Common myeloid progenitor, CD34-positive (primary cell): ENCODE measurements at regions not wholly inside any gene's neighbourhood (a gene's known extent, or its start where the extent isn't known, plus 50 kb on each side); places are given as distances from the start of the nearest gene placed in this dataset.
"Not testable (repeated sequence)": the region's sequence is repeated elsewhere in the genome, so short reads cannot be mapped to it uniquely, and the experiment has no call there.

Source experiments
- CTCF ChIA-PET: fragments of 350-600 bp; sonication (Branson Sonifier 250); formaldehyde crosslinking; loops from one replicate; lab custom pipeline; 2021; ENCODE audit warnings: antibody characterized with exemption; lab: Charles Lee
- POLR2A ChIA-PET: fragments of 350-600 bp; sonication (Branson Sonifier 250); formaldehyde crosslinking; loops from one replicate; lab custom pipeline; 2021; ENCODE audit warnings: antibody characterized with exemption; lab: Charles Lee
- DNase-seq, 3 donors: peaks; one replicate each; pipeline versions ENCODE4 v3.0.0 to v3.0.0-alpha.2; 2013
- H3K27ac ChIP-seq, 2 experiments: 1 replicate in 1 of 2; 2 replicates in 1 of 2; pipeline ENCODE4 v1.7.0; 2013; ENCODE audit warnings: inconsistent platforms in 2 of 2, low read length in 2 of 2, mild to moderate bottlenecking in 2 of 2, low read depth in 1 of 2, moderate library complexity in 1 of 2; ENCODE audit not compliant: severe bottlenecking in 2 of 2, insufficient read depth in 1 of 2, poor library complexity in 1 of 2
- H3K27me3 ChIP-seq, 5 experiments: replicated peaks in 2 of 5; 1 replicate in 3 of 5; 2 replicates in 2 of 5; pipeline versions ENCODE4 v1.6.1 to v1.7.0; 2013; ENCODE audit warnings: low read length in 4 of 5, mild to moderate bottlenecking in 2 of 5, moderate library complexity in 2 of 5, inconsistent platforms in 1 of 5; ENCODE audit not compliant: insufficient read depth in 5 of 5, control insufficient read depth in 4 of 5
- H3K36me3 ChIP-seq, 4 experiments: 1 replicate in 2 of 4; 2 replicates in 2 of 4; pipeline versions ENCODE4 v1.6.1 to v1.7.0; 2013; ENCODE audit warnings: low read length in 3 of 4, control low read depth in 1 of 4, mild to moderate bottlenecking in 1 of 4; ENCODE audit not compliant: control insufficient read depth in 4 of 4, insufficient read depth in 4 of 4
- H3K4me1 ChIP-seq, 4 experiments: 1 replicate in 3 of 4; 2 replicates in 1 of 4; pipeline versions ENCODE4 v1.6.1 to v1.7.1; 2013; ENCODE audit warnings: low read length in 3 of 4, mild to moderate bottlenecking in 3 of 4, control low read depth in 1 of 4, inconsistent platforms in 1 of 4, moderate library complexity in 1 of 4; ENCODE audit not compliant: control insufficient read depth in 4 of 4, insufficient read depth in 4 of 4; ENCODE audit errors: control extremely low read depth in 1 of 4
- H3K4me3 ChIP-seq, 7 experiments: 1 replicate in 4 of 7; 2 replicates in 3 of 7; pipeline versions ENCODE4 v1.5.1 to v1.7.0; 2013; ENCODE audit warnings: mild to moderate bottlenecking in 7 of 7, low read length in 6 of 7, moderate library complexity in 6 of 7, inconsistent platforms in 2 of 7, low read depth in 2 of 7, control low read depth in 1 of 7; ENCODE audit not compliant: insufficient read depth in 4 of 7, control insufficient read depth in 1 of 7; ENCODE audit errors: extremely low read depth in 1 of 7
- H3K9me3 ChIP-seq, 5 experiments: 1 replicate in 4 of 5; 2 replicates in 1 of 5; pipeline versions ENCODE4 v1.6.1 to v1.7.1; 2013; ENCODE audit warnings: low read length in 4 of 5, mild to moderate bottlenecking in 2 of 5, inconsistent platforms in 1 of 5, low read depth in 1 of 5, moderate library complexity in 1 of 5; ENCODE audit not compliant: control insufficient read depth in 4 of 5, insufficient read depth in 2 of 5; ENCODE audit errors: control extremely low read depth in 1 of 5
- WGBS: methylation state at CpG from one replicate; pipeline ENCODE4 v1.1.5; 2013; ENCODE audit not compliant: insufficient coverage; 5-methylcytosine and 5-hydroxymethylcytosine counted together

DNA sequence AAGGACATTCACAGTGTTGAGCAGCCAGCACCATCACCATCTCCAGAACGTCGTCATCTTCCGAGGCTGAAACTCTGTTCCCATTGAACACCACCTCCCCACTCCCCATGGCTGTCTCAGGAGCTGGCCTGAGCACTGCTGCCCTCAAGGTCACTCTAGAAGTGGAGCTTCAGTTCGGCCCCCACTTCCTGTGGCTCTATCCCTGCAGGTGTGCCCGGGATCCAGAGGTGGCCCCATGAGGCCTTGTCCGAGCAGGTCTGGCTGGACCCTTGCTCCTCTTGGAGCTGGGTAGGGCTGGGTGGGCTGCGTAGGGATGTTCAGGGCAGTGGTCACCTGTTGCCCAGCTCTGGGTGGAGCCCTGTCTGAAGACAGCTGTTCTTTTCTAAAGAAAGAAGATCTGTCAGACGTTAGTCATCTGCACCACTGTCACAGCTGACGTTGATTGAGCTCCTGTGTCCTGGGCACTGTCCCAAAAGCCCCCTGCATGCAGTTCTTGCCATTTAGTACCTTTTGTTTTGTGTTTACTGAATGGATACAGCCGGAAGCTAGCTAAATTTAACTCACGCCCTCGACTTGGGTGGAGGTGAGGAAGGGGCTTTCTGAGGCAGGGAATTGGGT lies 75.5 kb upstream of the CLDN5 start:
- DNase-seq: no peak
- H3K27me3 ChIP-seq: no peaks in the 10 kb centered on the region
- H3K4me3 ChIP-seq: no peak overlapping the region
- H3K36me3 ChIP-seq: no peaks in the 10 kb centered on the region
- 86% methylated on average over 12 of the region's 12 CpGs for WGBS
- CTCF ChIA-PET: interaction anchor here (0.7 to 1.5 kb wide), 3 partner anchors 11 to 30 kb away, joined by 3 to 4 read pairs (median 4); no protein-coding TSS in a partner anchor
- peaks cover 0 to 5% (median 0%) of the 10 kb centered on the region in 4 experiments for H3K4me1 ChIP-seq
- H3K9me3 ChIP-seq: peaks cover 0 to 4% (median 0%) of the 10 kb centered on the region in 5 experiments
- H3K27ac ChIP-seq: no peak overlapping the region
- POLR2A ChIA-PET: no interaction called here

DNA sequence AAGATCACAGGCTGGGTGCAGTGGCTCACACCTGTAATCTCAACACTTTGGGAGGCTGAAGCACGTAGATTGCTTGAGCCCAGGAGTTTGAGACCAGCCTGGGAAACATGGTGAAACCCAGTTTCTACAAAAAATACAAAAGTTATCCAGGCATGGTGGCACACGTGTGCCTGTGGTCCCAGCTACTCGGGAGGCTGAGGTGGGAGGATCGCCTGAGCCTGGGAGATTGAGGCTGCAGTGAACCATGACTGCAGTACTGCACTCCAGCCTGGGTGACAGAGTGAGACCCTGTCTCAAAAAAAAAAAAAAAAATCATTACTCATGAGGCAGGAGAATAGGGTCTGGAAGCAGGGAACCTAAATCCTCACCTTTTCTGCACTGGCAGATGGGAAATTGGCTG lies 79.1 kb upstream of the CLDN5 start:
- CTCF ChIA-PET, DNase-seq: not testable (repeated sequence)

DNA sequence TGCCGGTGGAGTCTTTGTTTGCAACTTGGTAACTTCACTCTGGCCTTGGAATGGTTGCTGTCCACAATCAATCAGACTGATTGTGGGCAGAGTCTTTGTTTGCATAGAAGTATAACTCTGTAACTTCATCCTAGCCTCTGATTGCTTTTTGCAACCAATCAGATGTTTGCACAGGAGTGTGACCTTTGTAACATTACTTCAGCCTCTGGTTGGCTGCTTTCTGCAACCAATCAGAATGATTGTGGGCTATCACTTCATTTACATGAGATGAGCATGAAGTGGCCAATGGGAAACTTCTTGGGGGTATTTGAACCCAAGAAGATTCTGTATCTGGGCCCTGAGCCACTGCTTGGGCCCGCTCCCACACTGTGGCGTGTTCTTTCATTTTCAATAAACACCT lies 79.6 kb upstream of the CLDN5 start:
- H3K4me1 ChIP-seq: peaks cover 2 to 23% (median 11%) of the 10 kb centered on the region in 4 experiments
- CTCF ChIA-PET: no interaction called here
- no peak for DNase-seq
- no peak overlapping the region for H3K4me3 ChIP-seq
- no peaks in the 10 kb centered on the region for H3K27me3 ChIP-seq
- peaks cover 0 to 4% (median 0%) of the 10 kb centered on the region in 5 experiments for H3K9me3 ChIP-seq
- POLR2A ChIA-PET: no interaction called here
- 100% methylated on average over 3 of the region's 3 CpGs for WGBS
- H3K36me3 ChIP-seq: no peaks in the 10 kb centered on the region
- H3K27ac ChIP-seq: no peak overlapping the region

More for the DNA sequence above, 79.1 kb upstream of the CLDN5 start:
- POLR2A ChIA-PET, H3K27ac ChIP-seq, H3K4me3 ChIP-seq, H3K27me3 ChIP-seq, H3K36me3 ChIP-seq, H3K9me3 ChIP-seq: not testable (repeated sequence)
- 92% methylated on average over 4 of the region's 4 CpGs for WGBS
- H3K4me1 ChIP-seq: peaks cover 2 to 23% (median 12%) of the 10 kb centered on the region in 4 experiments

DNA sequence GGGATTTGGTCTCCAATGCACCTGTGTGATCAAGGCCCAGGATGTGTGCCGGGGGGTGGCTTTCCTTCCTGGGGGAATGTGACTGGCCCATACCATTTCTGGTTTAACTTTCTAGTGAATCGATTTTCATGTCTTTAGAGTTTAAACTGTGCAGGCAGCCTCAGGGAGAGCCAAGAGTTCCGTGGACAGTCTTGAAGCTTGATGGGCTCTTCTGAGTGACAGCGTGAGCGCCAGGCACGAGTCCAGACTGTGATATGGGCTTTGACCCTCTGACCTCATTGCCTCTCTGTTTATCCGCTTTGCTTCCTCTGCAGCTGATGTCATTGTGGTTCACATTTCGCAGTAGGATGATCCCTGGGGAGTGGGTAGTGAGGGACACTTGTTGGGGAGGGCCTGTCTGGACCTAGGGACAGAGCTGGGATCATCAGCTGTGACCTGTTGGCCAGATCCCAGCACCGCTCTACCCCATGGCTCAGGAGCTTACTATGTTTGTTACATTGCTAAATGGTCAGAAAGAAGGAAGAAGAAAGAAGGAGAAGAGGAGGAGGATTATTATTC lies 80.6 kb upstream of the CLDN5 start:
- H3K27me3 ChIP-seq: no peaks in the 10 kb centered on the region
- H3K36me3 ChIP-seq: no peaks in the 10 kb centered on the region
- 94% methylated on average over 8 of the region's 9 CpGs for WGBS
- peaks cover 2 to 25% (median 11%) of the 10 kb centered on the region in 4 experiments for H3K4me1 ChIP-seq
- CTCF ChIA-PET: interaction anchor here (1.6 kb wide), 1 partner anchor 25 kb away, joined by 7 read pairs; no protein-coding TSS in a partner anchor
- DNase-seq: no peak
- no peak overlapping the region for H3K27ac ChIP-seq
- peaks cover 0 to 4% (median 0%) of the 10 kb centered on the region in 5 experiments for H3K9me3 ChIP-seq
- POLR2A ChIA-PET: no interaction called here
- no peak overlapping the region for H3K4me3 ChIP-seq

DNA sequence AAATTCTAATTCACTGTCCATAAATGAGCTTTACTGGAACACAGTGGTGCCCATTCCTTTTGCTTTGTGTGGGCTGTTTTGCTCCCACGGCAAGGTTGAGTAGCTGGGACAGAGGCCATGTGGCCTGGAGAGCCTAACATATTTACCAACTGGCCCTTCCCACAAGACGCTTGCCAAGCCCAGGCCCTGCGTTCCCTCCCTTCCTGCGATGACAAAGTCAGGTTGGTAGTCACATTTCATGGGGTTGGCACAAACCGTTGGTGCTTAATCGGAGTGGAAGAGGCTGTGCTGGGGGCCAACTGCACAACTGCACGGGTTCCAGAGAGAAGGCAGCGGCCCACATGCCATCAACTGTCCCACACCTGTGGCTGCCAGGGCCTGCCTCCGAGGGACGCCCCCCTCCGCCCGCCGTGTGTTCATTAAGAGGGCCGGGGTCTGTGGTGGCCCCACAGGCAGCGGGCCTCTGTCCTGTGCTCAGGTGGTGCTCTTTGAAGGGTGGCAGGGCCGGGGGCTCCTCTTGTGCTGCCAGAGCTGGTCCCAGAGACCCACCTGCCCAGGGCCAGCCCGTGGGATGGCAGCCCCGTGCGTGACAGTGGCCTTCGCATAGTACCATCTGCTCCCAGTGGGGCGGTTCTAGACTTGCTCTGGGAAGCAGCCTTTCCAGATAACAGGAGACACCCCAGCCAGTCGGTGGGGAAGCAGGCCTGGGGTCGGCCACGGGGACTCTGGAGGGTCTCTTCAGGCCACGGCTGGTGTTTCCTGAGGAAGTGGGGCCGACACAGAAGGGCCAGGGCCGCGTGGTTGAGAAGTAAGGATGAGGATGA lies 81.5 kb upstream of the CLDN5 start:
- Histone ChIP-seq H3K27me3 (no peaks in the 10 kb centered on the region), H3K4me3 (no peak overlapping the region), H3K4me1 (peaks cover 2 to 30% (median 16%) of the 10 kb centered on the region in 4 experiments), H3K27ac (no peak overlapping the region), H3K9me3 (peaks cover 0 to 4% (median 0%) of the 10 kb centered on the region in 5 experiments), H3K36me3 (no peaks in the 10 kb centered on the region)
- peak in 1 of 3 donors; percentile 18 for DNase-seq
- WGBS: 72% methylated on average over 27 of the region's 28 CpGs
- ChIA-PET CTCF (interaction anchor here (1.6 kb wide), 1 partner anchor 24 kb away, joined by 7 read pairs; no protein-coding TSS in a partner anchor), POLR2A (no interaction called here)

DNA sequence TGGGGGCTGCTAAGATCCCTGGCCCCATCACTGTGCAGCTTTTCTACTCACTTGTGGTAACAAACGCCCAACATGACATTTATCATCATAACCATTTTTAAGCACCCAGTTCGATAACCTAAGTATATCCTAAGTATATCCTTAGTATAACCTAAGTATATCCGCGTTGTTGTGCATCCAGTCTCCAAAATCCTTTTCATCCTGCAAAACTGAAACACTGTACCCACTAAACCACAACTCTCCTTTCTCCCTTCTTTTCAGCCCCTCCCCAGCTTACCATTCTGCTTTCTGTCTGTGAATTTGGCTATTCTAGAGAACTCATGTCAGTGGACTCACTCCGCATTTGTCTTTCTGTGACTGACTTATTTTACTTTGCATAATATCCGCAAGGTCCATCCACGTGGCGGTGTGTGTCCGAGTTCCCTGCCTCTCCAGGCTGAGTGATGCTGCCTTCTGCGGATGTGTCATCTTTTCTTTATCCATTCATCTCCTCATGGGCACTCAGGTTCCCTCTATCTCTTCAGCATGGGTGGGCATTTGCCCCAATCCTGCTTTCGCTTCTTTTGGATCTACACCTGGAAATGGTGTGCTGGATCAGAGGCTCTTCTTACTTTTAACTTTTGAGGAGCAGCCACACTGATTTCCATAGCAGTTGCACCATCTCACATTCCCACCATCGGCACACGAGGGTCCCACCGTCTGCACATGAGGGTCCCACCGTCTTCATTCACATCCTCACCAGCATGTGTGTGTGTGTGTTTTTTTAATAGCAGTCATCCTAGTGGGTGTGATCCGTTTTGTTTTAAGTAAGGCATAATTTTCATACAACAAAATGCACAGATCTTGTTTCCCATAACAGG lies 82.4 kb upstream of the CLDN5 start:
- POLR2A ChIA-PET: no interaction called here
- CTCF ChIA-PET: interaction anchor here (1.6 kb wide), 1 partner anchor 23 kb away, joined by 7 read pairs; no protein-coding TSS in a partner anchor
- WGBS: 91% methylated on average over 11 of the region's 16 CpGs

More for the DNA sequence above, 82.4 kb upstream of the CLDN5 start:
- Histone ChIP-seq H3K9me3 (peaks cover 0 to 4% (median 0%) of the 10 kb centered on the region in 5 experiments), H3K27ac (no peak overlapping the region), H3K4me3 (no peak overlapping the region), H3K36me3 (no peaks in the 10 kb centered on the region), H3K27me3 (no peaks in the 10 kb centered on the region), H3K4me1 (peaks cover 2 to 34% (median 20%) of the 10 kb centered on the region in 4 experiments)
- peak in 1 of 3 donors; percentile 32 for DNase-seq
